GM23338 (cell line): ENCODE measurements at regions not wholly inside any gene's neighbourhood (a gene's known extent, or its start where the extent isn't known, plus 50 kb on each side); places are given as distances from the start of the nearest gene placed in this dataset.

ENCODE experiments used
- CTCF ChIP-seq, 2 experiments: fragments of 200-600 bp in 1 of 2; sonication (generic) in 1 of 2; conservative IDR thresholded peaks; 2 replicates each; pipeline versions ENCODE4 v1.5.1 to v1.6.1; 2016 to 2017; ENCODE audit warnings: antibody characterized with exemption in 2 of 2, low read depth in 2 of 2, mild to moderate bottlenecking in 2 of 2, moderate library complexity in 1 of 2
- EZH2 ChIP-seq: fragments of 200-600 bp; sonication (generic); IDR thresholded peaks from one replicate; pipeline ENCODE4 v1.8.0; 2017; ENCODE audit warnings: antibody characterized with exemption, mild to moderate bottlenecking, low read depth; ENCODE audit not compliant: unreplicated experiment
- EZH2phosphoT487 ChIP-seq: fragments of 200-600 bp; sonication (generic); IDR thresholded peaks from one replicate; pipeline ENCODE4 v1.8.1; 2018; ENCODE audit warnings: antibody characterized with exemption; ENCODE audit not compliant: unreplicated experiment
- POLR2AphosphoS5 ChIP-seq: IDR thresholded peaks from 2 replicates; pipeline ENCODE4 v1.6.1; 2016; ENCODE audit warnings: antibody characterized with exemption, low read depth

- TF ChIP-seq CTCF (conservative IDR thresholded peaks at IDR 0.05; ENCODE audit: low read depth in 2 of 2), result no peak
- TF ChIP-seq EZH2, result no peak
- TF ChIP-seq EZH2phosphoT487, result no peak
- no peak for TF ChIP-seq POLR2AphosphoS5
These were observed 118.2 kb downstream of the SNRPN start for GRCh38 chr15:25072857-25073476.
